ENCODE measurements at regions not wholly inside any gene's neighbourhood (a gene's known extent, or its start where the extent isn't known, plus 50 kb on each side); places are given as distances from the start of the nearest gene placed in this dataset.

DNA sequence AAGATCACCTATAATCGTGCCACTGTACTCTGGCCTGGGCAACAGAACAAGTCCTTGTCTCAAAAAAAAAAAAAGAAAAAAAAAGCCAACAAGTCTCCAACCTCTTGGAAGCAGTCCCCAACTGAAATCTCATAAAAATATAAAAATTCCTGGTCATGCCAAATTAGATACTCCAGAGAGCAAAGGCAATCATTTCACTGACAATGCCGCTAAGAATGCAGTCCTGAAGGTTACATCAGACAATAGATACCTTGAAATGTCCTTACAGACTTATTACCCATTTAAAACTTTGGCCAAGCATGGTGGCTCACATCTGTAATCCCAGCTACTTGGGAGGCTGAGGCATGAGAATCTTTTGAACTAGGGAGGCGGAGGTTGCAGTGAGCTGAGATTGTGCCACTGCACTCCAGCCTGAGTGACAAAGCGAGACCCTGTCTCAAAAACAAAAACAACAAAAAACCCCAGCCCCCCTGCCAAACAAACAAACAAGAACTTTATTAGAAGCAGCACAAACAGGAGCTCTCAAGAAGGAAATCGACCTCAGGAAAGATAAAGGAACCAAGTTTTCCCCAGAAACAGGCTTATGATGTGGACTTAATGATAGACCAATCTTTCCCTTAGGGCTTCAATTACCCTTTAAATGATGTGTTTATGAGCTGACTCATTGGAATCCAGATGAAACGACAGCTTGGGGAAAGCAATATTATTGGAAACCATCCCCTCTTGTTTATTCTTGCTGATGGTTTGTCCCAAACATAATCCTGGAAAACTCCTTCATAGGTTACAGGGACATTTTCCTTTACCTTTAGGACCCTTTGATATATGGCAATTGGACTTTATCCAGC lies 53.1 kb upstream of the XCR1 start:
- TF ChIP-seq, protein P1, sequence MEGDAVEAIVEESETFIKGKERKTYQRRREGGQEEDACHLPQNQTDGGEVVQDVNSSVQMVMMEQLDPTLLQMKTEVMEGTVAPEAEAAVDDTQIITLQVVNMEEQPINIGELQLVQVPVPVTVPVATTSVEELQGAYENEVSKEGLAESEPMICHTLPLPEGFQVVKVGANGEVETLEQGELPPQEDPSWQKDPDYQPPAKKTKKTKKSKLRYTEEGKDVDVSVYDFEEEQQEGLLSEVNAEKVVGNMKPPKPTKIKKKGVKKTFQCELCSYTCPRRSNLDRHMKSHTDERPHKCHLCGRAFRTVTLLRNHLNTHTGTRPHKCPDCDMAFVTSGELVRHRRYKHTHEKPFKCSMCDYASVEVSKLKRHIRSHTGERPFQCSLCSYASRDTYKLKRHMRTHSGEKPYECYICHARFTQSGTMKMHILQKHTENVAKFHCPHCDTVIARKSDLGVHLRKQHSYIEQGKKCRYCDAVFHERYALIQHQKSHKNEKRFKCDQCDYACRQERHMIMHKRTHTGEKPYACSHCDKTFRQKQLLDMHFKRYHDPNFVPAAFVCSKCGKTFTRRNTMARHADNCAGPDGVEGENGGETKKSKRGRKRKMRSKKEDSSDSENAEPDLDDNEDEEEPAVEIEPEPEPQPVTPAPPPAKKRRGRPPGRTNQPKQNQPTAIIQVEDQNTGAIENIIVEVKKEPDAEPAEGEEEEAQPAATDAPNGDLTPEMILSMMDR (IDR thresholded peaks at IDR 0.05; ENCODE audit: insufficient read depth, low read depth, low read length), result no peak
- no peak for TF ChIP-seq EZH2 (IDR thresholded peaks at IDR 0.05; ENCODE audit: insufficient read depth, low read length)

Measured in astrocyte (in vitro differentiated cells and primary cell).